GM23248 (cell line): ENCODE measurements at regions not wholly inside any gene's neighbourhood (a gene's known extent, or its start where the extent isn't known, plus 50 kb on each side); places are given as distances from the start of the nearest gene placed in this dataset.

ENCODE experiments used
- DNase-seq: peaks from one replicate; pipeline ENCODE4 v3.0.0-alpha.2; 2015
- H2AFZ ChIP-seq: fragments of 200-600 bp; sonication (generic); 2 replicates; pipeline ENCODE4 v1.6.1; 2016; ENCODE audit warnings: antibody characterized with exemption
- H3F3A ChIP-seq: fragments of 200-600 bp; sonication (generic); 2 replicates; pipeline ENCODE4 v1.6.1; 2016; ENCODE audit warnings: mild to moderate bottlenecking, antibody characterized with exemption, mixed run types; ENCODE audit not compliant: insufficient read depth
- H3K27ac ChIP-seq: fragments of 200-600 bp; sonication (generic); 2 replicates; pipeline ENCODE4 v1.5.1; 2016; ENCODE audit warnings: mild to moderate bottlenecking
- H3K27me3 ChIP-seq: fragments of 200-600 bp; sonication (generic); replicated peaks from 2 replicates; pipeline ENCODE4 v1.6.1; 2016; ENCODE audit warnings: mild to moderate bottlenecking; ENCODE audit not compliant: insufficient read depth
- H3K36me3 ChIP-seq: fragments of 200-600 bp; sonication (generic); 2 replicates; pipeline ENCODE4 v1.6.1; 2016; ENCODE audit warnings: low read depth, mild to moderate bottlenecking
- H3K4me1 ChIP-seq: fragments of 200-600 bp; sonication (generic); 2 replicates; pipeline ENCODE4 v1.6.1; 2016; ENCODE audit warnings: mild to moderate bottlenecking; ENCODE audit not compliant: insufficient read depth
- H3K4me2 ChIP-seq: fragments of 200-600 bp; sonication (generic); one replicate; pipeline ENCODE4 v1.6.1; 2016; ENCODE audit warnings: mild to moderate bottlenecking; ENCODE audit not compliant: unreplicated experiment
- H3K4me3 ChIP-seq: fragments of 200-600 bp; sonication (generic); 2 replicates; pipeline ENCODE4 v1.5.1; 2016; ENCODE audit warnings: mild to moderate bottlenecking
- H3K79me2 ChIP-seq: fragments of 200-600 bp; sonication (generic); 2 replicates; pipeline ENCODE4 v1.6.1; 2016; ENCODE audit warnings: mild to moderate bottlenecking; ENCODE audit not compliant: insufficient read depth
- H3K9ac ChIP-seq: fragments of 200-600 bp; sonication (generic); 2 replicates; pipeline ENCODE4 v1.6.1; 2016; ENCODE audit warnings: mild to moderate bottlenecking
- H3K9me2 ChIP-seq: fragments of 200-600 bp; sonication (generic); 2 replicates; pipeline ENCODE4 v1.6.1; 2016; ENCODE audit warnings: mixed run types, mild to moderate bottlenecking, moderate library complexity; ENCODE audit not compliant: insufficient read depth
- H3K9me3 ChIP-seq: fragments of 200-600 bp; sonication (generic); one replicate; pipeline ENCODE4 v1.6.1; 2017; ENCODE audit warnings: low read depth
- H4K20me1 ChIP-seq: fragments of 200-600 bp; sonication (generic); 2 replicates; pipeline ENCODE4 v1.6.0; 2016; ENCODE audit not compliant: insufficient read depth
- EZH2 ChIP-seq: fragments of 200-600 bp; sonication (generic); IDR thresholded peaks from 2 replicates; pipeline ENCODE4 v1.6.1; 2018; ENCODE audit warnings: antibody characterized with exemption, mild to moderate bottlenecking; ENCODE audit not compliant: insufficient read depth, poor library complexity, severe bottlenecking
- EZH2phosphoT487 ChIP-seq: fragments of 200-600 bp; sonication (generic); IDR thresholded peaks from 2 replicates; pipeline ENCODE4 v1.6.1; 2018; ENCODE audit warnings: antibody characterized with exemption, moderate library complexity, mild to moderate bottlenecking, low read depth; ENCODE audit not compliant: insufficient read depth
- WGBS, 2 experiments: methylation state at CpG; one replicate each; pipeline ENCODE4 v1.1.6; 2015 to 2017; ENCODE audit warnings: low lambda C conversion rate in 2 of 2, low coverage in 1 of 2; ENCODE audit errors: missing lambda C conversion rate in 2 of 2; 5-methylcytosine and 5-hydroxymethylcytosine counted together
- in situ Hi-C: fragments of 300-500 bp; cut with MboI; formaldehyde crosslinking; loops from 2 replicates; pipeline ENCODE4 v1.15.0; 2020

- Histone ChIP-seq H3K79me2 (no peaks in the 10 kb centered on the region), H3F3A (peaks cover 7% of the 10 kb centered on the region; the same call in 1 of the 2 replicates), H3K9me2 (no peaks in the 10 kb centered on the region), H3K4me3 (no peak overlapping the region), H3K4me1 (peaks cover 21% of the 10 kb centered on the region), H3K9me3 (no peaks in the 10 kb centered on the region), H3K4me2 (no peak overlapping the region), H3K36me3 (no peaks in the 10 kb centered on the region), H2AFZ (no peak overlapping the region), H3K27ac (no peak overlapping the region), H3K27me3 (0 out of 2 replicates have a peak, but pooled peaks cover 5% of the 10 kb centered on the region), H4K20me1 (no peaks in the 10 kb centered on the region), H3K9ac (no peak overlapping the region)
- in situ Hi-C loops: no loop called here
- TF ChIP-seq EZH2phosphoT487: no peak
- no peak for TF ChIP-seq EZH2
- no peak for DNase-seq
Observed at GRCh38 chr11:112615891-112616290, 345.3 kb upstream of the NCAM1 start.

- H3K27me3 ChIP-seq: 0 out of 2 replicates have a peak, but pooled peaks cover 5% of the 10 kb centered on the region
- no peaks in the 10 kb centered on the region for H3K9me2 ChIP-seq
- TF ChIP-seq EZH2phosphoT487 (no peak), EZH2 (no peak)
- H3F3A ChIP-seq: peaks cover 7% of the 10 kb centered on the region; the same call in 1 of the 2 replicates
- H3K4me1 ChIP-seq: peaks cover 14% of the 10 kb centered on the region
- H3K4me3 ChIP-seq: no peak overlapping the region
- no peaks in the 10 kb centered on the region for H3K9me3 ChIP-seq
- DNase-seq: no peak
- in situ Hi-C loops: no loop called here
- H3K79me2 ChIP-seq: no peaks in the 10 kb centered on the region
- no peak overlapping the region for H2AFZ ChIP-seq
- no peak overlapping the region for H3K9ac ChIP-seq
- no peaks in the 10 kb centered on the region for H4K20me1 ChIP-seq
- whole genome bisulfite sequencing, 2 experiments: 71 to 76% methylated on average over 4 of the region's 4 CpGs
- no peak overlapping the region for H3K4me2 ChIP-seq
- H3K27ac ChIP-seq: no peak overlapping the region
- H3K36me3 ChIP-seq: no peaks in the 10 kb centered on the region
Observed at GRCh38 chr11:112616327-112617097, 344.7 kb upstream of the NCAM1 start.

GRCh38 chr11:112617098-112617425 lies 344.2 kb upstream of the NCAM1 start:
- no peak overlapping the region for H2AFZ ChIP-seq
- H3K4me1 ChIP-seq: peaks cover 14% of the 10 kb centered on the region
- no peaks in the 10 kb centered on the region for H3K9me3 ChIP-seq
- no peak for DNase-seq
- TF ChIP-seq EZH2 (no peak), EZH2phosphoT487 (no peak)
- H3K9ac ChIP-seq: no peak overlapping the region
- no peaks in the 10 kb centered on the region for H3K79me2 ChIP-seq
- no peak overlapping the region for H3K27ac ChIP-seq
- H3K27me3 ChIP-seq: 0 out of 2 replicates have a peak, but pooled peaks cover 5% of the 10 kb centered on the region
- no peaks in the 10 kb centered on the region for H3K9me2 ChIP-seq
- 93 to 98% methylated on average over 2 of the region's 2 CpGs for WGBS, 2 experiments
- peaks cover 7% of the 10 kb centered on the region; the same call in 1 of the 2 replicates for H3F3A ChIP-seq
- H3K4me3 ChIP-seq: no peak overlapping the region
- in situ Hi-C loops: no loop called here
- no peak overlapping the region for H3K4me2 ChIP-seq
- H3K36me3 ChIP-seq: no peaks in the 10 kb centered on the region
- no peaks in the 10 kb centered on the region for H4K20me1 ChIP-seq

GRCh38 chr11:112617977-112618826 lies 343.0 kb upstream of the NCAM1 start:
- no peak for DNase-seq
- H3K4me3 ChIP-seq: no peak overlapping the region
- no peak overlapping the region for H3K9ac ChIP-seq
- no peaks in the 10 kb centered on the region for H3K79me2 ChIP-seq
- H3K27ac ChIP-seq: no peak overlapping the region
- H3K4me2 ChIP-seq: no peak overlapping the region
- no peaks in the 10 kb centered on the region for H3F3A ChIP-seq
- H3K27me3 ChIP-seq: peaks cover 5% of the 10 kb centered on the region; the same call in 1 of the 2 replicates
- H3K9me3 ChIP-seq: no peaks in the 10 kb centered on the region
- 74 to 77% methylated on average over 13 of the region's 13 CpGs for WGBS, 2 experiments
- H4K20me1 ChIP-seq: no peaks in the 10 kb centered on the region
- TF ChIP-seq EZH2 (no peak), EZH2phosphoT487 (no peak)
- H2AFZ ChIP-seq: no peak overlapping the region
- H3K4me1 ChIP-seq: peaks cover 5% of the 10 kb centered on the region; the same call in 1 of the 2 replicates
- H3K36me3 ChIP-seq: no peaks in the 10 kb centered on the region
- in situ Hi-C loops: no loop called here
- H3K9me2 ChIP-seq: no peaks in the 10 kb centered on the region
